ENCODE measurements at regions not wholly inside any gene's neighbourhood (a gene's known extent, or its start where the extent isn't known, plus 50 kb on each side); places are given as distances from the start of the nearest gene placed in this dataset.

DNA sequence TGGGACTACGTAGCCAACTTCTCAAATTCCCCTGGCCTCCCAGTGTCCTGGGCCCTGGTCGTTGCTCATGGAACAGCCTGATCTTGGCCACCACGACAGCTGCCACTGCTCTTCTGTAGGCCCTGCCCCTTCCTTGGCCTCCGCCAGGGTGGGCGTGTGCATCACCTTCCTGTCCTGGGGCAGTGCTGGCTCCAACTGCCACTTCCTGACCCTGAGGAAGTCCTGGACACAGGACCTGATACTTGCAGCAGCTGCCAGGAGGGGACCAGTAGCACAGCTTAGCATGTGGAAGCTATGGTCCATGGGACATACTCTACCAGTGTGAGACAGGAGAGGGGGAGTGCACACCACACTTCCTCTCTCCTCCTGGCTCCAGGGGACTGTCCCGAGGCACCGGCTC, 145.2 kb downstream of the TENT4A start:
- DNase-seq: peak; percentile 91
- Histone ChIP-seq H3K36me3 (no peaks in the 10 kb centered on the region), H3K9me3 (ENCODE audit: severe bottlenecking) (peaks cover 53% of the 10 kb centered on the region), H3K27me3 (ENCODE audit: insufficient read depth, low read depth, severe bottlenecking) (no peaks in the 10 kb centered on the region), H3K4me3 (ENCODE audit: low read depth, low read length) (peak overlapping the region; percentile 43), H3K27ac (peak overlapping the region; percentile 98)
- TF ChIP-seq, protein P1, sequence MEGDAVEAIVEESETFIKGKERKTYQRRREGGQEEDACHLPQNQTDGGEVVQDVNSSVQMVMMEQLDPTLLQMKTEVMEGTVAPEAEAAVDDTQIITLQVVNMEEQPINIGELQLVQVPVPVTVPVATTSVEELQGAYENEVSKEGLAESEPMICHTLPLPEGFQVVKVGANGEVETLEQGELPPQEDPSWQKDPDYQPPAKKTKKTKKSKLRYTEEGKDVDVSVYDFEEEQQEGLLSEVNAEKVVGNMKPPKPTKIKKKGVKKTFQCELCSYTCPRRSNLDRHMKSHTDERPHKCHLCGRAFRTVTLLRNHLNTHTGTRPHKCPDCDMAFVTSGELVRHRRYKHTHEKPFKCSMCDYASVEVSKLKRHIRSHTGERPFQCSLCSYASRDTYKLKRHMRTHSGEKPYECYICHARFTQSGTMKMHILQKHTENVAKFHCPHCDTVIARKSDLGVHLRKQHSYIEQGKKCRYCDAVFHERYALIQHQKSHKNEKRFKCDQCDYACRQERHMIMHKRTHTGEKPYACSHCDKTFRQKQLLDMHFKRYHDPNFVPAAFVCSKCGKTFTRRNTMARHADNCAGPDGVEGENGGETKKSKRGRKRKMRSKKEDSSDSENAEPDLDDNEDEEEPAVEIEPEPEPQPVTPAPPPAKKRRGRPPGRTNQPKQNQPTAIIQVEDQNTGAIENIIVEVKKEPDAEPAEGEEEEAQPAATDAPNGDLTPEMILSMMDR (IDR thresholded peaks at IDR 0.05; ENCODE audit: low read depth, low read length): peak; percentile 18; the same call in 1 of the 2 replicates

DNA sequence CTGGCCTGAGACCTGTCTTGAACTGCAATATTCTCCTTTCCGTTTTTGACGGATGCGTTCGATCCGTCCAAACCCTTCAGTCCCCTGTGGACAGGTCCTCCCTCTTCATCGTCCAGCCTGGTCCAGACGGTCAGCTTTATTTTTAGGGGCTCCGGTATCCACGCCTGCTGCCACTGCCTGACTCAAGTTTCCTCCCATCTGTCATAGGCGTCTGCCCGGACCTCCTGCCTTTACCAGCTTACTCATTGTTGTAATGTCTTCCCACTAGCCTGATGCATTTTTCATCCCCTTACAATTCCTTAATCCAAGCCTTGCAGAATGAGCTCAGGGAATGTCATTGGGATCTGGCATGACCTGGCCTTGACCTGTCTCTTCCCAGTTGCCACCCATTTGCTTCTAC, 145.8 kb downstream of the TENT4A start:
- peaks cover 50% of the 10 kb centered on the region for H3K9me3 ChIP-seq (ENCODE audit: severe bottlenecking)
- DNase-seq: peak; percentile 96
- TF ChIP-seq, protein P1 (IDR thresholded peaks at IDR 0.05; ENCODE audit: low read depth, low read length): no peak
- no peaks in the 10 kb centered on the region for H3K36me3 ChIP-seq
- no peaks in the 10 kb centered on the region for H3K27me3 ChIP-seq (ENCODE audit: insufficient read depth, low read depth, severe bottlenecking)
- H3K4me3 ChIP-seq (ENCODE audit: low read depth, low read length): peak overlapping the region; percentile 43
- peak overlapping the region; percentile 98 for H3K27ac ChIP-seq

DNA sequence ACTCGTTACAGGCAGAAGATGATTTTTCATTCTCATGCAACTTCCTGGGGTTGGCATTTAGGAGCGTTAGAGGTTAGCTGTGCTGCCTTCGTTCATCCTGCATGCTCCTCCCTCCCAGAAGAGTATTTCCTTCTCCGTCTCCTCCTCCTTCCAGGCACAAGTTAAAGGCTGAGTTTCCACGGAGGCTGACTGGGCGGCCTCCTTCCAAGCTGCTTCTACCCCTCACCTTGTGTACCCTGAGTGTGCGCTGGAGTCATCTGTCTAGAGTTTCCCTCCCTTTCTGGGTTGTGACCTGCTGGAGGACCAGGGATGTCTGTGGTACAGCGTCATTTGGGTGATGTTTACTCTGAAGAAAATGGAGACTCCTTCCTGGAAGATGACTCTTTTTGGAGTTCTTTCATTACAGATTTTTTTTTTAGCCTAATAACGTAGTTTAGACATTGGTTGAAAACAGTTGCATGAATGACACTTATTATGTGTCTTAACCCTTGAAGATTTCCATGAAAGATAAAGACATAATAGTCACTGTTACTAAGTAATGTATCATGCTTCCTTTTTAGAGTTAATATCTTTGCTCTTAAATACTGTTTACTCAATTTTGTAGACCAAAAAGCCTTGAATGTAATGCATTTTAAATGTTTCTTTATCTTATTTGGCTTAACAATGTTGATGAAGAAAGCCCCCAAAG, 146.9 kb downstream of the TENT4A start:
- Histone ChIP-seq H3K27ac (peak overlapping the region; percentile 98), H3K36me3 (no peaks in the 10 kb centered on the region), H3K9me3 (ENCODE audit: severe bottlenecking) (peaks cover 39% of the 10 kb centered on the region), H3K27me3 (ENCODE audit: insufficient read depth, low read depth, severe bottlenecking) (no peaks in the 10 kb centered on the region), H3K4me3 (ENCODE audit: low read depth, low read length) (peak overlapping the region; percentile 25)
- TF ChIP-seq, protein P1 (IDR thresholded peaks at IDR 0.05; ENCODE audit: low read depth, low read length): no peak
- DNase-seq: peak; percentile 91

DNA sequence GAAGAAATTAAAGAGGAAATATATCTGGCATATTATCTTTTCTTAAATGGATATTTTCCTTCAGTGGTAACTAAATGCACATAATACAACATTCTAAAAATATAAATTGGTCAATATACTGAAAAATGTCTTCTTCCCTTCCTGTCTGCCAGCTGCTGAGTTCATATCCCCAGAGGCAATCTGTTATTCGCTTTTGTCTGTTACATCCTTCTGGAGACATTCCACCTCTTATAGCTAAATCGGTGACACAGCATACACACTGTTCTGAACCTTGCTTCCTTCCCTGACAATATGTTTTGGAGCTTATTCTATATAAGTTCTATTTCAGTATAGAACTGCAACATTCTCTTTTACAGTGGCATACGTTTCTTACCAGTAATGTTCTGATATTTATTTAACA, 147.8 kb downstream of the TENT4A start:
- H3K27ac ChIP-seq: peak overlapping the region; percentile 98
- no peaks in the 10 kb centered on the region for H3K36me3 ChIP-seq
- H3K4me3 ChIP-seq (ENCODE audit: low read depth, low read length): no peak overlapping the region
- H3K27me3 ChIP-seq (ENCODE audit: insufficient read depth, low read depth, severe bottlenecking): no peaks in the 10 kb centered on the region
- H3K9me3 ChIP-seq (ENCODE audit: severe bottlenecking): peaks cover 30% of the 10 kb centered on the region
- no peak for DNase-seq
- TF ChIP-seq, protein P1 (IDR thresholded peaks at IDR 0.05; ENCODE audit: low read depth, low read length): no peak

DNA sequence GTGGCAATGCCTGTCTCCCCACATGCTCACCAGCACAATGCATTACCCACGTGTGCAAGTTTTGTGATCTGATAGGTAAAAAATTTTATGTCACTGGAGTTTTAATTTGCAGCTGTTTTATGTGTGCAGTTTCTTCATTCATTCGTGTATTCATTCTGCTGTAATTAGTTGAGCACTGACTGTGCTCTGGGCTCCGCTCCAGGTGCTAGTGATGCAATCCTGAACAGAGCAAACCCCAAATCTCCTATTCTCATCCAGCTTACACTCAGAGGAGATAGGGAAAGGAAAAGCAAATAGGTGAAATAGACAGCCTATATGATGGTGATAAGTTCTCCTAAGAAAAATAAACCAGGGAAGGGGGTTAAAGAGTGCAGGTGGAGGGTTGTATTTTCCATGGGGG, 148.4 kb downstream of the TENT4A start:
- Histone ChIP-seq H3K27ac (peak overlapping the region; percentile 98), H3K36me3 (no peaks in the 10 kb centered on the region), H3K9me3 (ENCODE audit: severe bottlenecking) (peaks cover 29% of the 10 kb centered on the region), H3K27me3 (ENCODE audit: insufficient read depth, low read depth, severe bottlenecking) (no peaks in the 10 kb centered on the region), H3K4me3 (ENCODE audit: low read depth, low read length) (no peak overlapping the region)
- TF ChIP-seq, protein P1 (IDR thresholded peaks at IDR 0.05; ENCODE audit: low read depth, low read length): no peak
- DNase-seq: no peak

DNA sequence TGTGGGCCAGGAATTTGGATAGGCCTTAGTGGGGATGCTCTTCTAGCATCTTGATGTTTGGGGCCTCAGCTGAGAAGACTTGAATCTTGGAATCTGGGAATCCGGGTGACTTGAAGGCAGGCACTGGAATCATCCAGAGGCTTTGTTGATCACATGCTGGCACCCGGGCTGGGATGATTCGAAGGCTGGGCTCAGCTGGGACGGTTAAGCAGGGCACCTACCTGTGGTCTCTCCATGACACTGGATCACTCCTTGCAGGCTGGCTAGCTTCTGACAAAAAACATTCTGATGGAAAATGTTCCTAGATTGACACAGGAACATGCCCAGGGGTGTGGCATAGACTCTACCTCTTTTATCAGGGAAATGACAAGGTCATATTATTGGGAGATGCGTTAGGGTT, 149.1 kb downstream of the TENT4A start:
- H3K27me3 ChIP-seq (ENCODE audit: insufficient read depth, low read depth, severe bottlenecking): no peaks in the 10 kb centered on the region
- TF ChIP-seq, protein P1 (IDR thresholded peaks at IDR 0.05; ENCODE audit: low read depth, low read length): no peak
- H3K4me3 ChIP-seq (ENCODE audit: low read depth, low read length): no peak overlapping the region
- DNase-seq: no peak
- peaks cover 25% of the 10 kb centered on the region for H3K9me3 ChIP-seq (ENCODE audit: severe bottlenecking)
- no peak overlapping the region for H3K27ac ChIP-seq
- no peaks in the 10 kb centered on the region for H3K36me3 ChIP-seq
